ENCODE measurements at regions not wholly inside any gene's neighbourhood (a gene's known extent, or its start where the extent isn't known, plus 50 kb on each side); places are given as distances from the start of the nearest gene placed in this dataset.

DNA sequence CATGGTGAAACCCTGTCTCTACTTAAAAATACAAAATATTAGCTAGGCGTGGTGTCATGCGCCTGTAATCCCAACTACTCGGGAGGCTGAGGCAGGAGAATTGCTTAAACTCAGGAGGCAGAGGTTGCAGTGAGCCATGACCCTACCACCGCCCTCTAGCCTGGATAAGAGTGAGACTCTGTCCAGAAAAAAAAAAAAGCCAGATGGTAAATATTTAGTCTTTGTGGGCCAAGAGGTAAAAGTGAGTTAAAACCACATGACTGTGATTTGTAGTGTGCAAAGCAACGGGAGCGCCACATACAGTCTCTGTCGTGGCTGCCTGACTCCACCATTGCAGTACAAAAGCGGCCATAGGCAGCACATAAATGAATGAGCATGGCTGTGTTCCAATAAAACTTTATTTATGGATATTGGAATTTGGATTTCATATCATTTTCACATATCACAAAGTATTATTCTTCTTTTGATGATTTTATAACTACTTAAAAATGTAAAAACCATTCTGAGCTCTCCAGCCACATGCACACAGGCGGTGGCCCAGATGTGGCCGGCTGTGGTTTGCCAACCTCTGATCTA, 51.8 kb upstream of the CASZ1 start:
- FAIRE-seq = no peak
- Histone ChIP-seq H3K4me3 (ENCODE audit: low read length in 3 of 3) (no peak overlapping the region), H3K36me3 (ENCODE audit: control insufficient read depth in 2 of 3, insufficient read depth in 3 of 3, low read length in 3 of 3) (no peaks in the 10 kb centered on the region), H3K27ac (ENCODE audit: low read depth in 2 of 2, low read length in 2 of 2) (no peak overlapping the region), H3K4me1 (ENCODE audit: control insufficient read depth in 2 of 3, insufficient read depth in 2 of 3, low read depth in 1 of 3, low read length in 3 of 3) (no peaks in the 10 kb centered on the region), H3K9me3 (ENCODE audit: control insufficient read depth in 2 of 3, insufficient read depth in 1 of 3, low read length in 3 of 3) (peaks cover 0 to 8% (median 0%) of the 10 kb centered on the region in 3 donors), H3K27me3 (ENCODE audit: control insufficient read depth, insufficient read depth, low read length) (no peaks in the 10 kb centered on the region), H3K9ac (ENCODE audit: low read length in 3 of 3) (no peak overlapping the region)
- no peak for DNase-seq
- intact Hi-C loops (cut with DNase I) = no loop called here
- TF ChIP-seq, protein P1, sequence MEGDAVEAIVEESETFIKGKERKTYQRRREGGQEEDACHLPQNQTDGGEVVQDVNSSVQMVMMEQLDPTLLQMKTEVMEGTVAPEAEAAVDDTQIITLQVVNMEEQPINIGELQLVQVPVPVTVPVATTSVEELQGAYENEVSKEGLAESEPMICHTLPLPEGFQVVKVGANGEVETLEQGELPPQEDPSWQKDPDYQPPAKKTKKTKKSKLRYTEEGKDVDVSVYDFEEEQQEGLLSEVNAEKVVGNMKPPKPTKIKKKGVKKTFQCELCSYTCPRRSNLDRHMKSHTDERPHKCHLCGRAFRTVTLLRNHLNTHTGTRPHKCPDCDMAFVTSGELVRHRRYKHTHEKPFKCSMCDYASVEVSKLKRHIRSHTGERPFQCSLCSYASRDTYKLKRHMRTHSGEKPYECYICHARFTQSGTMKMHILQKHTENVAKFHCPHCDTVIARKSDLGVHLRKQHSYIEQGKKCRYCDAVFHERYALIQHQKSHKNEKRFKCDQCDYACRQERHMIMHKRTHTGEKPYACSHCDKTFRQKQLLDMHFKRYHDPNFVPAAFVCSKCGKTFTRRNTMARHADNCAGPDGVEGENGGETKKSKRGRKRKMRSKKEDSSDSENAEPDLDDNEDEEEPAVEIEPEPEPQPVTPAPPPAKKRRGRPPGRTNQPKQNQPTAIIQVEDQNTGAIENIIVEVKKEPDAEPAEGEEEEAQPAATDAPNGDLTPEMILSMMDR (IDR thresholded peaks at IDR 0.05; ENCODE audit: borderline replicate concordance, extremely low read depth, insufficient read depth) = no peak

DNA sequence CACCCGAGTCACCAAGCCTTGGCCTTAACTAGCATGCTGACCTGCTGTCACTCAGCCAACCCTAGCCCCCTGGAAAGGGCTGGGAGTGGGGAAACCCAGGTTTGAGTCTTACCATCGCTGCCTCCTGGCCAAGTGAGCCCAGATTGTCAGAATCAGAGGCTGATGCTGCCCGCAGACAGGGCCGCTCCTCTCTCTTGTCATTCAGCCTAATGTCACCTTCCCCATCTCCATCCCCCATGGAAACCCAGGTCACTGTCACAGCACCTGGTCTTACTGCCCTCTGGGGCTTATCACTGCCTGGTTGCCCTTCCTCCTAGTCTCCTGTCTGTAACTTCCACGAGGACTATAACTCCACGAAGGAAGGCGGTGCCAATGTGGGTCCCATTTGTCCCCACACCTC, 53.6 kb upstream of the CASZ1 start:
- DNase-seq = no peak
- FAIRE-seq = no peak
- H3K27ac ChIP-seq (ENCODE audit: low read depth in 2 of 2, low read length in 2 of 2) = no peak overlapping the region
- no peaks in the 10 kb centered on the region for H3K27me3 ChIP-seq (ENCODE audit: control insufficient read depth, insufficient read depth, low read length)
- H3K4me1 ChIP-seq (ENCODE audit: control insufficient read depth in 2 of 3, insufficient read depth in 2 of 3, low read depth in 1 of 3, low read length in 3 of 3) = no peaks in the 10 kb centered on the region
- H3K9me3 ChIP-seq (ENCODE audit: control insufficient read depth in 2 of 3, insufficient read depth in 1 of 3, low read length in 3 of 3) = peaks cover 0 to 3% (median 0%) of the 10 kb centered on the region in 3 donors
- intact Hi-C loops (cut with DNase I) = no loop called here
- H3K36me3 ChIP-seq (ENCODE audit: control insufficient read depth in 2 of 3, insufficient read depth in 3 of 3, low read length in 3 of 3) = no peaks in the 10 kb centered on the region
- H3K4me3 ChIP-seq (ENCODE audit: low read length in 3 of 3) = no peak overlapping the region
- TF ChIP-seq, protein P1 (IDR thresholded peaks at IDR 0.05; ENCODE audit: borderline replicate concordance, extremely low read depth, insufficient read depth) = no peak
- no peak overlapping the region for H3K9ac ChIP-seq (ENCODE audit: low read length in 3 of 3)

DNA sequence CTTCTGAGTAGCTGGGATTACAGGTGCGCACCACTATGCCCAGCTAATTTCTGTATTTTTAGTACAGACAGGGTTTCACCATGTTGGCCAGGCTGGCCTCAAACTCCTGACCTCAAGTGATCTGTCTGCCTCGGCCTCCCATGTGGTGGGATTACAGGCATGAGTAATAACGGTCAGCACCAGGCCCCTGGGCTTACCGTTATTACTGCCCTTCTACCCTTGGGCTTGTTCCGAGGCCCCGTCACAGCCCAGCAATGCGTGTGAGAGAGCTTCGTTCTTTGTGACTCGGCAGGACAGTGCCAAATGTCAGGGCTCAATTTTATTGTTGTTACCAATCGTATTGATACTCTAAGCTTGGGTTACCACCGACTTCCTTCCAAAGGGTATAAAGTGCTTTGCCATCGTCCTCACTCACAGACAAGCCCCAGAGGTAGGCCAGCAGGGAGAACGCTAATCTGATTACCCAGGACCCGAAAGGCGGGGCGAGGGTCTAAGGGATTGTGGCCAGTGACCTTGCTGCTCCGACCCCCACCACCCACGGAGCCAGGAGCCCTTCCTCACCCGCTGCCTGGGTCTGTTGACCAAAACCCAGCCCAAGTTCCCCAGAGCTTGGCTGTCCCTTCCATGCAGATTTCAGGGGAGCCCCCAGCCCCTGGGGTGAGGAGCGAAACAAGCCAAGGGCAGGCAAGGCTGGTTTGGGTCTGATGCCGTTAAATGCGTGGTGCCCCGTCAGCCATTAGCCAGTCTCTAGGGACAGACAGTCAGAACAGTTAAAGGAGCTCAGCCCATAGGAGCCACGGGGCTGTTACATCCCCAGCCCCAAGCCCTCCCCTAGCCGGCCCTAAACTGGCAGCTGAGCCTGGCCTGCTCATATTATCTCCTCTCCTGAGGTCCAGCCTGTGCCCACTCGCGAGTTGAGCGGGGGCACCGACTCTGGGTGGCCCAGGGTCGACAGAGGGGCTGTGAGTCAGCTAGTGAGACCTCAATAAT, 54.9 kb upstream of the CASZ1 start:
- TF ChIP-seq, protein P1 (IDR thresholded peaks at IDR 0.05; ENCODE audit: borderline replicate concordance, extremely low read depth, insufficient read depth) = no peak
- H3K4me1 ChIP-seq (ENCODE audit: control insufficient read depth in 2 of 3, insufficient read depth in 2 of 3, low read depth in 1 of 3, low read length in 3 of 3) = no peaks in the 10 kb centered on the region
- no peak overlapping the region for H3K9ac ChIP-seq (ENCODE audit: low read length in 3 of 3)
- H3K27ac ChIP-seq (ENCODE audit: low read depth in 2 of 2, low read length in 2 of 2) = no peak overlapping the region
- no peaks in the 10 kb centered on the region for H3K27me3 ChIP-seq (ENCODE audit: control insufficient read depth, insufficient read depth, low read length)
- intact Hi-C loops (cut with DNase I) = no loop called here
- H3K9me3 ChIP-seq (ENCODE audit: control insufficient read depth in 2 of 3, insufficient read depth in 1 of 3, low read length in 3 of 3) = no peaks in the 10 kb centered on the region
- DNase-seq (no peak), FAIRE-seq (no peak)
- no peak overlapping the region for H3K4me3 ChIP-seq (ENCODE audit: low read length in 3 of 3)
- H3K36me3 ChIP-seq (ENCODE audit: control insufficient read depth in 2 of 3, insufficient read depth in 3 of 3, low read length in 3 of 3) = no peaks in the 10 kb centered on the region
